HCT116 (cell line): ENCODE measurements at regions not wholly inside any gene's neighbourhood (a gene's known extent, or its start where the extent isn't known, plus 50 kb on each side); places are given as distances from the start of the nearest gene placed in this dataset.

Source experiments
- ATAC-seq: fragments of 200-7000 bp; cut with Tn5 transposase; 2 replicates; pipeline ENCODE4 v1.9.1; 2020; ENCODE audit warnings: mild to moderate bottlenecking, moderate library complexity
- BruUV-seq: library from RNA; stranded (reverse); fragments of 400-500 nt; replicated peaks from 2 replicates; lab custom pipeline; 2021; lab: Mats Ljungman, UMichigan
- CTCF ChIA-PET: fragments of 300-600 bp; sonication (Branson Sonifier 250); formaldehyde crosslinking; loops from one replicate; lab custom pipeline; 2021; ENCODE audit warnings: antibody characterized with exemption; lab: Charles Lee
- POLR2A ChIA-PET: fragments of 300-600, 350-600 bp; sonication (Branson Sonifier 250); formaldehyde crosslinking; loops from one replicate; lab custom pipeline; 2021; ENCODE audit warnings: antibody characterized with exemption; lab: Charles Lee
- RAD21 ChIA-PET, 2 experiments: fragments of 300-600 bp; sonication (Branson Sonifier 250); formaldehyde crosslinking; loops; one replicate each; lab custom pipeline; 2023; ENCODE audit warnings: low total read pairs in 2 of 2; ENCODE audit not compliant: uncharacterized antibody in 2 of 2, unreplicated experiment in 2 of 2, low non-redundant PET in 1 of 2; lab: Charles Lee
- DNase-seq: peaks from one replicate; pipeline ENCODE4 v3.0.0-alpha.2; 2010; ENCODE audit warnings: low read depth, low spot score
- H2AFZ ChIP-seq: fragments of 200-600 bp; shearing (Covaris generic), sonication (generic); 2 replicates; pipeline ENCODE4 v1.6.1; 2017; ENCODE audit warnings: low read depth, mixed run types, mixed read lengths, antibody characterized with exemption, low read length; ENCODE audit not compliant: poor library complexity, severe bottlenecking
- H3K27ac ChIP-seq: 2 replicates; pipeline ENCODE4 v1.5.1; 2012; ENCODE audit warnings: low read depth, low read length
- H3K27me3 ChIP-seq: fragments of 200-600 bp; sonication (generic); 2 replicates; pipeline ENCODE4 v1.6.1; 2016; ENCODE audit warnings: mixed run types, low read length, mixed read lengths; ENCODE audit not compliant: insufficient read depth
- H3K36me3 ChIP-seq, 2 experiments: fragments of 200-500 bp in 1 of 2; fragments of 200-600 bp in 1 of 2; sonication (Bioruptor generic) in 1 of 2; sonication (generic) in 1 of 2; 2 replicates each; pipeline versions ENCODE4 v1.5.1 to v1.6.1; 2014 to 2016; ENCODE audit warnings: low read length in 2 of 2, inconsistent platforms in 1 of 2, mixed read lengths in 1 of 2, mixed run types in 1 of 2; ENCODE audit not compliant: insufficient read depth in 2 of 2, control insufficient read depth in 1 of 2
- H3K4me1 ChIP-seq, 2 experiments: fragments of 200-600 bp in 1 of 2; sonication (generic) in 1 of 2; 2 replicates each; pipeline versions ENCODE4 v1.5.1 to v1.6.1; 2012 to 2017; ENCODE audit warnings: low read length in 2 of 2, inconsistent platforms in 1 of 2, mild to moderate bottlenecking in 1 of 2, mixed read lengths in 1 of 2, mixed run types in 1 of 2, moderate library complexity in 1 of 2; ENCODE audit not compliant: insufficient read depth in 2 of 2, control insufficient read depth in 1 of 2
- H3K4me2 ChIP-seq: fragments of 200-600 bp; sonication (generic); 2 replicates; pipeline ENCODE4 v1.6.1; 2017; ENCODE audit warnings: mixed run types, low read length, mixed read lengths
- H3K4me3 ChIP-seq, 2 experiments: fragments of 200-600 bp in 1 of 2; sonication (generic) in 1 of 2; replicated peaks in 1 of 2; 2 replicates each; pipeline ENCODE4 v1.5.1; 2011 to 2016; ENCODE audit warnings: low read length in 2 of 2, control low read depth in 1 of 2, low read depth in 1 of 2, mild to moderate bottlenecking in 1 of 2, mixed read lengths in 1 of 2, mixed run types in 1 of 2
- H3K79me2 ChIP-seq: fragments of 200-600 bp; sonication (generic); 2 replicates; pipeline ENCODE4 v1.6.1; 2017; ENCODE audit warnings: mild to moderate bottlenecking, mixed run types, low read length, moderate library complexity, mixed read lengths; ENCODE audit not compliant: insufficient read depth
- H3K9ac ChIP-seq: fragments of 200-600 bp; sonication (generic); 2 replicates; pipeline ENCODE4 v1.6.1; 2016; ENCODE audit warnings: low read length, mixed read lengths
- H3K9me2 ChIP-seq: fragments of 200-600 bp; sonication (generic), shearing (Covaris generic); 2 replicates; pipeline ENCODE4 v1.6.1; 2017; ENCODE audit warnings: mixed run types, mild to moderate bottlenecking, moderate library complexity; ENCODE audit not compliant: insufficient read depth
- H3K9me3 ChIP-seq, 2 experiments: fragments of 200-500 bp in 1 of 2; fragments of 200-600 bp in 1 of 2; sonication (Bioruptor generic) in 1 of 2; sonication (generic) in 1 of 2; 2 replicates each; pipeline ENCODE4 v1.6.1; 2014 to 2017; ENCODE audit warnings: low read length in 2 of 2, mixed read lengths in 2 of 2, inconsistent platforms in 1 of 2, low read depth in 1 of 2, mild to moderate bottlenecking in 1 of 2, mixed run types in 1 of 2, moderate library complexity in 1 of 2; ENCODE audit not compliant: control insufficient read depth in 1 of 2, insufficient read depth in 1 of 2
- H4K20me1 ChIP-seq: fragments of 200-600 bp; sonication (generic), shearing (Covaris generic); 2 replicates; pipeline ENCODE4 v1.6.1; 2017; ENCODE audit warnings: mixed run types, mild to moderate bottlenecking, moderate library complexity; ENCODE audit not compliant: insufficient read depth
- ATF3 ChIP-seq: IDR thresholded peaks from 2 replicates; pipeline ENCODE4 v1.6.1; 2012
- CEBPB ChIP-seq: IDR thresholded peaks from 2 replicates; pipeline ENCODE4 v1.6.1; 2012; ENCODE audit warnings: low read depth
- CTCF ChIP-seq, 3 experiments: fragments of 200-600 bp in 1 of 3; sonication (generic) in 1 of 3; IDR thresholded peaks in 2 of 3; conservative IDR thresholded peaks in 1 of 3; 2 replicates each; pipeline ENCODE4 v1.5.1; 2012 to 2017; ENCODE audit warnings: low read depth in 2 of 3, low read length in 2 of 3, antibody characterized with exemption in 1 of 3, borderline replicate concordance in 1 of 3, control low read depth in 1 of 3, mild to moderate bottlenecking in 1 of 3, mixed read lengths in 1 of 3, mixed run types in 1 of 3, moderate library complexity in 1 of 3; ENCODE audit not compliant: insufficient read depth in 1 of 3
- ELF1 ChIP-seq: IDR thresholded peaks from 2 replicates; pipeline ENCODE4 v1.6.1; 2012; ENCODE audit warnings: low read depth, borderline replicate concordance
- EZH2 ChIP-seq: fragments of 200-600 bp; sonication (generic); IDR thresholded peaks from 2 replicates; pipeline ENCODE4 v1.6.1; 2017; ENCODE audit warnings: antibody characterized with exemption, mixed run types
- FOSL1 ChIP-seq: IDR thresholded peaks from 2 replicates; pipeline ENCODE4 v1.6.1; 2012; ENCODE audit warnings: low read depth
- JUND ChIP-seq: IDR thresholded peaks from 2 replicates; pipeline ENCODE4 v1.6.1; 2012
- RAD21 ChIP-seq: IDR thresholded peaks from 2 replicates; pipeline ENCODE4 v1.6.1; 2012; ENCODE audit warnings: low read depth, mild to moderate bottlenecking
- SP1 ChIP-seq: IDR thresholded peaks from 2 replicates; pipeline ENCODE4 v1.6.1; 2012; ENCODE audit warnings: low read depth
- TCF7L2 ChIP-seq: IDR thresholded peaks from 2 replicates; pipeline ENCODE4 v1.7.0; 2011; ENCODE audit warnings: borderline replicate concordance, inconsistent platforms; ENCODE audit not compliant: insufficient read depth, insufficient read length; ENCODE audit errors: extremely low read depth
- intact Hi-C: fragments of 100-400 bp; cut with micrococcal nuclease; formaldehyde crosslinking; loops from 2 replicates; pipeline ENCODE4 v1.10.0; 2022

GRCh38 chr20:1801225-1801928 lies 93.8 kb upstream of the SIRPA start:
- Histone ChIP-seq H3K9me3 (no peaks in the 10 kb centered on the region), H3K9ac (no peak overlapping the region), H3K79me2 (no peaks in the 10 kb centered on the region), H3K4me1 (peaks cover 0 to 14% of the 10 kb centered on the region in 2 experiments; a peak in 3 of 4 replicates), H3K27me3 (no peaks in the 10 kb centered on the region), H3K27ac (no peak overlapping the region), H3K36me3 (no peaks in the 10 kb centered on the region), H3K4me2 (no peak overlapping the region), H4K20me1 (no peaks in the 10 kb centered on the region), H2AFZ (no peak overlapping the region), H3K4me3 (no peak overlapping the region), H3K9me2 (no peaks in the 10 kb centered on the region)
- TF ChIP-seq FOSL1 (no peak), ELF1 (no peak), JUND (no peak), CEBPB (no peak), ATF3 (no peak), SP1 (no peak)
- no TSS peak for BruUV-seq
- POLR2A ChIA-PET: no interaction called here
- RAD21 ChIA-PET: no interaction called here
- CTCF ChIA-PET: interaction anchor here (0.6 to 2.2 kb wide), 8 partner anchors 20 to 371 kb away, joined by 3 to 11 read pairs (median 4); no protein-coding TSS in a partner anchor
- ATAC-seq: no peak
- intact Hi-C loops: no loop called here
- no peak for DNase-seq

GRCh38 chr20:1800777-1801176 lies 94.4 kb upstream of the SIRPA start:
- no peak for DNase-seq
- no peaks in the 10 kb centered on the region for H3K27me3 ChIP-seq
- CTCF ChIA-PET: interaction anchor here (1.1 kb wide), 1 partner anchor 24 kb away, joined by 9 read pairs; no protein-coding TSS in a partner anchor

More at GRCh38 chr20:1800777-1801176, 94.4 kb upstream of the SIRPA start:
- POLR2A ChIA-PET: no interaction called here
- ATAC-seq: peak; percentile 62
- no peaks in the 10 kb centered on the region for H3K36me3 ChIP-seq
- peaks cover 0 to 14% of the 10 kb centered on the region in 2 experiments; a peak in 3 of 4 replicates for H3K4me1 ChIP-seq
- H3K27ac ChIP-seq: no peak overlapping the region
- intact Hi-C loops: no loop called here
- H3K4me2 ChIP-seq: no peak overlapping the region
- H3K79me2 ChIP-seq: no peaks in the 10 kb centered on the region
- BruUV-seq: no TSS peak
- H3K9me3 ChIP-seq: no peaks in the 10 kb centered on the region
- RAD21 ChIA-PET: no interaction called here
- H4K20me1 ChIP-seq: no peaks in the 10 kb centered on the region
- no peak overlapping the region for H3K9ac ChIP-seq
- H2AFZ ChIP-seq: no peak overlapping the region
- no peaks in the 10 kb centered on the region for H3K9me2 ChIP-seq
- TF ChIP-seq FOSL1: no peak
- no peak for TF ChIP-seq TCF7L2
- TF ChIP-seq EZH2: no peak
- TF ChIP-seq CTCF (IDR thresholded peaks at IDR 0.05 in 2 of 3, conservative IDR thresholded peaks at IDR 0.05 in 1 of 3; ENCODE audit: borderline replicate concordance in 1 of 3, insufficient read depth in 1 of 3, low read depth in 2 of 3, low read length in 2 of 3): peak; percentile 34 to 47 (median 40); a peak in 3 of 6 replicates
- peak; percentile 61 for TF ChIP-seq RAD21
- no peak overlapping the region for H3K4me3 ChIP-seq
